PC-9 (cell line): ENCODE measurements at regions not wholly inside any gene's neighbourhood (a gene's known extent, or its start where the extent isn't known, plus 50 kb on each side); places are given as distances from the start of the nearest gene placed in this dataset.

Experiments
- BruUV-seq: library from RNA; stranded (reverse); fragments of 400-500 nt; replicated peaks from 2 replicates; lab custom pipeline; 2021; lab: Mats Ljungman, UMichigan
- CTCF ChIA-PET: fragments of 300-600 bp; sonication (Branson Sonifier 250); formaldehyde crosslinking; loops from one replicate; lab custom pipeline; 2022; ENCODE audit warnings: antibody characterized with exemption; lab: Charles Lee
- POLR2A ChIA-PET: fragments of 300-600 bp; sonication (Branson Sonifier 250); formaldehyde crosslinking; loops from one replicate; lab custom pipeline; 2022; ENCODE audit warnings: antibody characterized with exemption; ENCODE audit not compliant: unreplicated experiment; lab: Charles Lee
- DNase-seq, 2 experiments: peaks; one replicate each; pipeline versions ENCODE4 v3.0.0 to v3.0.0-alpha.2; 2015 to 2022; ENCODE audit warnings: mixed read lengths in 1 of 2
- H2AFZ ChIP-seq: fragments of 200-600 bp; sonication (generic); 2 replicates; pipeline ENCODE4 v1.8.1; 2017; ENCODE audit warnings: antibody characterized with exemption
- H3F3A ChIP-seq: fragments of 200-600 bp; sonication (generic); 2 replicates; pipeline ENCODE4 v1.8.1; 2017; ENCODE audit warnings: antibody characterized with exemption, mild to moderate bottlenecking, low read depth; ENCODE audit not compliant: insufficient read depth
- H3K27ac ChIP-seq: fragments of 200-600 bp; sonication (generic); 2 replicates; pipeline ENCODE4 v1.6.1; 2016; ENCODE audit warnings: mixed run types
- H3K27me3 ChIP-seq: fragments of 200-600 bp; sonication (generic); 2 replicates; pipeline ENCODE4 v1.6.1; 2016; ENCODE audit warnings: low read depth, mixed run types; ENCODE audit not compliant: insufficient read depth
- H3K36me3 ChIP-seq: fragments of 200-600 bp; sonication (generic); 2 replicates; pipeline ENCODE4 v1.6.1; 2016; ENCODE audit warnings: low read depth, mixed run types
- H3K4me1 ChIP-seq: fragments of 200-600 bp; sonication (generic); replicated peaks from 2 replicates; pipeline ENCODE4 v1.6.1; 2016; ENCODE audit warnings: mixed run types; ENCODE audit not compliant: insufficient read depth
- H3K4me2 ChIP-seq: fragments of 200-600 bp; sonication (generic); 2 replicates; pipeline ENCODE4 v1.6.1; 2017; ENCODE audit warnings: mixed run types
- H3K4me3 ChIP-seq: fragments of 200-600 bp; sonication (generic); 2 replicates; pipeline ENCODE4 v1.6.1; 2016; ENCODE audit warnings: mixed run types
- H3K79me2 ChIP-seq: fragments of 200-600 bp; sonication (generic); 2 replicates; pipeline ENCODE4 v1.6.1; 2017; ENCODE audit warnings: low read depth, mixed run types
- H3K9me2 ChIP-seq: fragments of 200-600 bp; sonication (generic); 2 replicates; pipeline ENCODE4 v1.8.1; 2017; ENCODE audit warnings: mild to moderate bottlenecking; ENCODE audit not compliant: insufficient read depth
- H3K9me3 ChIP-seq: fragments of 200-600 bp; sonication (generic); 2 replicates; pipeline ENCODE4 v1.8.1; 2016; ENCODE audit warnings: low read depth; ENCODE audit not compliant: insufficient read depth
- H4K20me1 ChIP-seq: fragments of 200-600 bp; sonication (generic); 2 replicates; pipeline ENCODE4 v1.8.1; 2017; ENCODE audit not compliant: insufficient read depth
- EZH2 ChIP-seq: fragments of 200-600 bp; sonication (generic); IDR thresholded peaks from 2 replicates; pipeline ENCODE4 v1.8.0; 2017; ENCODE audit warnings: antibody characterized with exemption, low read depth
- intact Hi-C: fragments of 100-400 bp; cut with micrococcal nuclease; formaldehyde crosslinking; loops from one replicate; pipeline ENCODE4 v1.10.0; 2022; ENCODE audit not compliant: unreplicated experiment
- TF ChIP-seq, protein P1 (sequence below): fragments of 200-600 bp; sonication (generic); conservative IDR thresholded peaks from 2 replicates; pipeline ENCODE4 v1.6.1; 2017; ENCODE audit warnings: mixed run types, antibody characterized with exemption, mild to moderate bottlenecking, moderate library complexity

DNA sequence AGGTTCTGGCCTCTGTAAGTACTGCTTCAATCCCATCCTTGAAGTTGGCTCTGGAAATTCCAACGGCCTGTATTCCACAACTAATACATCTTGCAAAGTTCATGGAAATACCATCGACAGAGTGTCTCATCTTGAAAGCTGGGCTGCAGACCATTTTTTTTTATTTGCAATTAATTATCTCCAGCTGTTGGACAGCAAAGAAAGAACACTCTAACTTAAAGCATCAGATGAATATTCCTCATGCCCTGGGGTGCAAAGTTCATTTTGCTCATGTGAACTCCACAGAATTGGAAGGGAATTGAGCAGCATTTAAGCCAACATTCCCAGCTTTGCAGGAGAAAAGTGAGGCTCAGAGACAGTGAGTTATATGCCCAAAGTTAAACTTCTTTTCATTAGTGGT lies 96.5 kb upstream of the PIEZO2 start:
- CTCF ChIA-PET: no interaction called here
- TF ChIP-seq EZH2: no peak
- TF ChIP-seq, protein P1, sequence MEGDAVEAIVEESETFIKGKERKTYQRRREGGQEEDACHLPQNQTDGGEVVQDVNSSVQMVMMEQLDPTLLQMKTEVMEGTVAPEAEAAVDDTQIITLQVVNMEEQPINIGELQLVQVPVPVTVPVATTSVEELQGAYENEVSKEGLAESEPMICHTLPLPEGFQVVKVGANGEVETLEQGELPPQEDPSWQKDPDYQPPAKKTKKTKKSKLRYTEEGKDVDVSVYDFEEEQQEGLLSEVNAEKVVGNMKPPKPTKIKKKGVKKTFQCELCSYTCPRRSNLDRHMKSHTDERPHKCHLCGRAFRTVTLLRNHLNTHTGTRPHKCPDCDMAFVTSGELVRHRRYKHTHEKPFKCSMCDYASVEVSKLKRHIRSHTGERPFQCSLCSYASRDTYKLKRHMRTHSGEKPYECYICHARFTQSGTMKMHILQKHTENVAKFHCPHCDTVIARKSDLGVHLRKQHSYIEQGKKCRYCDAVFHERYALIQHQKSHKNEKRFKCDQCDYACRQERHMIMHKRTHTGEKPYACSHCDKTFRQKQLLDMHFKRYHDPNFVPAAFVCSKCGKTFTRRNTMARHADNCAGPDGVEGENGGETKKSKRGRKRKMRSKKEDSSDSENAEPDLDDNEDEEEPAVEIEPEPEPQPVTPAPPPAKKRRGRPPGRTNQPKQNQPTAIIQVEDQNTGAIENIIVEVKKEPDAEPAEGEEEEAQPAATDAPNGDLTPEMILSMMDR: no peak
- Histone ChIP-seq H3K4me3 (no peak overlapping the region), H3K36me3 (no peaks in the 10 kb centered on the region), H2AFZ (no peak overlapping the region), H4K20me1 (no peaks in the 10 kb centered on the region), H3K9me2 (no peaks in the 10 kb centered on the region), H3K9me3 (no peaks in the 10 kb centered on the region), H3K27me3 (peaks cover 17% of the 10 kb centered on the region), H3K27ac (no peak overlapping the region), H3K4me2 (no peak overlapping the region), H3F3A (no peaks in the 10 kb centered on the region), H3K4me1 (no peaks in the 10 kb centered on the region), H3K79me2 (no peaks in the 10 kb centered on the region)
- BruUV-seq: no TSS peak
- no peak for DNase-seq
- POLR2A ChIA-PET: no interaction called here
- intact Hi-C loops: no loop called here

DNA sequence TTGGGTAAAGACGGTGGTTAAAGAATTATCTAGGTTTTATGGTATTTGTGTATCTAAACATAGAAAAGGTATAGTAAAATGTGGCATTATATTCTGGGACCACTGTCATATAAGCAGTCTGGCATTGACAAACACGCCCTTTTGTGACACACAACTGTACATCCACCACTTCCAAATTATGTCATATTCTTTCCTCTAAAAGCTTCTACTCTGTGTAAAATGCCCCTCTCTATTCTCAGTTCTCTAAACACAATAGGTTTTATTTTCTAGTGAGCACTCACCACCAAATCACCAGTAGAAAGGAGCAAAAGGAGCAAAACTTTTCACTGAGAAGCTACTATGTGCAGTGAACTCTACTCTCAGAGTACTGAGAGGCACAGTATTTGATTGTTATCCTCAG lies 88.1 kb upstream of the PIEZO2 start:
- no TSS peak for BruUV-seq
- H3K27me3 ChIP-seq: peaks cover 10% of the 10 kb centered on the region; the same call in 1 of the 2 replicates
- no peaks in the 10 kb centered on the region for H3K36me3 ChIP-seq
- intact Hi-C loops: no loop called here
- H3K27ac ChIP-seq: no peak overlapping the region
- ChIA-PET POLR2A (no interaction called here), CTCF (no interaction called here)
- peaks cover 3% of the 10 kb centered on the region; the same call in 1 of the 2 replicates for H4K20me1 ChIP-seq
- DNase-seq: no peak
- no peak overlapping the region for H3K4me3 ChIP-seq
- TF ChIP-seq, protein P1: no peak
- TF ChIP-seq EZH2: no peak
- no peak overlapping the region for H2AFZ ChIP-seq
- H3F3A ChIP-seq: no peaks in the 10 kb centered on the region
- no peaks in the 10 kb centered on the region for H3K79me2 ChIP-seq
- no peak overlapping the region for H3K4me2 ChIP-seq
- no peaks in the 10 kb centered on the region for H3K9me2 ChIP-seq
- no peaks in the 10 kb centered on the region; the same call in 1 of the 2 replicates for H3K9me3 ChIP-seq
- H3K4me1 ChIP-seq: no peaks in the 10 kb centered on the region

DNA sequence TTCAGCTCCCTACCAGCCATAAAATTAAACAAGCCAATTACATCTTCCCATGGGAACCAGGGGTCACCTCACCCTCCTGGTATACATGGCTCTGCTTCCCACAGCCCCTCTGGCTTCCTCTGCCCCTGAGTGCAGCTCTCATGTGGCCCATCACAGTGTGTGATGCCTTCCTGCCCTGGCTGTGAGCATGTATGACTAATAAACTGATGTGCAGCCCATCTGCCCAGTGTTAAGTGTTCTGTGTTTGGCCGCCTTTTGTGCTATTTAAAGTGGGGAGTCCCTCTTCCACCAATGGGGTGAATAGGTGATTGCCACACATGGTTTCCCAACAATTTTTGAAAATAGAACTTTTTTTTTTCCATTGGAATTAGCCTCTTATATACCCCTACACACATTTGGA lies 87.7 kb upstream of the PIEZO2 start:
- no peak overlapping the region for H2AFZ ChIP-seq
- no peaks in the 10 kb centered on the region for H3K79me2 ChIP-seq
- POLR2A ChIA-PET: no interaction called here
- CTCF ChIA-PET: no interaction called here
- H3K36me3 ChIP-seq: no peaks in the 10 kb centered on the region
- no peak overlapping the region for H3K4me3 ChIP-seq
- no peak for DNase-seq
- H3K27ac ChIP-seq: no peak overlapping the region
- H3K4me2 ChIP-seq: no peak overlapping the region
- TF ChIP-seq, protein P1: no peak
- no peak for TF ChIP-seq EZH2
- H3K4me1 ChIP-seq: no peaks in the 10 kb centered on the region
- no peaks in the 10 kb centered on the region for H3K9me2 ChIP-seq
- no peaks in the 10 kb centered on the region; the same call in 1 of the 2 replicates for H3K9me3 ChIP-seq
- peaks cover 3% of the 10 kb centered on the region; the same call in 1 of the 2 replicates for H4K20me1 ChIP-seq
- intact Hi-C loops: no loop called here
- no TSS peak for BruUV-seq
- no peaks in the 10 kb centered on the region for H3F3A ChIP-seq
- peaks cover 12% of the 10 kb centered on the region; the same call in 1 of the 2 replicates for H3K27me3 ChIP-seq
